ENCODE measurements at regions not wholly inside any gene's neighbourhood (a gene's known extent, or its start where the extent isn't known, plus 50 kb on each side); places are given as distances from the start of the nearest gene placed in this dataset.

DNA sequence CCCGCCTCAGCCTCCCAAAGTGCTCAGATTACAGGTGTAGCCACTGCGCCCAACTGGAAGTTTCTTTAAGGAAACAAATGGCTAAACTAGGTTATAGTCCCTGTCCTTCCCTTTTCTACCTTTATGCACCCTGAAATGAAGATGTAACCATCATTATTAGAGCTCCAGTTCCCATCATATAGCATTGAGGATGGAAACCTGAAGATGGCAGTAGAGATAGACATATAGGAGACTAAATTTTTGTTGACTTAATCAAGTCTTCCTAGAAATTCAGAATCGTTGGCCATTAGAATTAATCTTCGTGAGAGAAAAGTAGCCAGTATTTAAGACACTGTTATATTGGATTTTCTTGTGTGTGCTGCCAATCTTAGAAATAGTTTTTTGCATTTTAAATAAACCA lies 1016.3 kb upstream of the NCAM2 start:
- Histone ChIP-seq H3K27ac (ENCODE audit: low read depth, low read length) (no peak overlapping the region), H3K27me3 (ENCODE audit: insufficient read depth, low read length, poor library complexity, severe bottlenecking) (no peaks in the 10 kb centered on the region), H3K36me3 (ENCODE audit: insufficient read depth, low read length) (no peaks in the 10 kb centered on the region), H3K4me3 (ENCODE audit: low read length) (no peak overlapping the region), H3K9me3 (ENCODE audit: low read length) (no peaks in the 10 kb centered on the region), H3K4me1 (ENCODE audit: insufficient read depth, low read length) (no peaks in the 10 kb centered on the region)
- DNase-seq, result no peak
- Mint-ChIP-seq H3K9me3 (peaks cover under 1 to 17% (median 5%) of the 10 kb centered on the region in 5 donors), H3K4me3 (no peak overlapping the region), H3K27ac (no peak overlapping the region), H3K27me3 (no peaks in the 10 kb centered on the region), H3K4me1 (no peaks in the 10 kb centered on the region), H3K36me3 (no peaks in the 10 kb centered on the region)
- CTCF ChIA-PET, result no interaction called here
- POLR2A ChIA-PET, result no interaction called here

DNA sequence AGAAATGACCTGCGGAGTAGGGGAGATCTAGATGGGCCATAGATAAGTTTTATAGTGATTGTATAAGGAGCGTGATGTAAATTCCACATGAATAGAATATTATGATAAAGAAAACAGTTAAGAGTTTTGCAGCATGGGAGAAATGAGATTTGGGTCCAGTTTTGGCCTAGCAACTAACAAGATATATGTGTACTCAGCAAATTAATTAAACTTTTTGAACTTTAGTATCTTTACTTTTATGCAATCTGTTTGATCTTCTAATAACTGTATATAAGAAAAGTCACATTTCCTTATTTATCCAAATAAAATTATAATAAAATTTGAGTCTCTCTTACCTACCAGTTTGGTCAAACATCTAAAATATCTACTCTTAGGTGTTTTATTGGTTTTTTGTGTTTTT lies 1011.8 kb upstream of the NCAM2 start:
- peaks cover 1 to 32% (median 9%) of the 10 kb centered on the region in 5 donors for H3K9me3 Mint-ChIP-seq
- Histone ChIP-seq H3K27me3 (ENCODE audit: insufficient read depth, low read length, poor library complexity, severe bottlenecking) (no peaks in the 10 kb centered on the region), H3K9me3 (ENCODE audit: low read length) (no peaks in the 10 kb centered on the region), H3K4me1 (ENCODE audit: insufficient read depth, low read length) (no peaks in the 10 kb centered on the region), H3K27ac (ENCODE audit: low read depth, low read length) (no peak overlapping the region), H3K4me3 (ENCODE audit: low read length) (no peak overlapping the region), H3K36me3 (ENCODE audit: insufficient read depth, low read length) (no peaks in the 10 kb centered on the region)
- DNase-seq, result no peak
- H3K27ac Mint-ChIP-seq, result no peak overlapping the region
- ChIA-PET CTCF (no interaction called here), POLR2A (no interaction called here)
- no peaks in the 10 kb centered on the region for H3K36me3 Mint-ChIP-seq
- H3K27me3 Mint-ChIP-seq, result no peaks in the 10 kb centered on the region
- no peak overlapping the region for H3K4me3 Mint-ChIP-seq
- H3K4me1 Mint-ChIP-seq, result no peaks in the 10 kb centered on the region

GRCh38 chr21:19987671-19988070 lies 1010.5 kb upstream of the NCAM2 start:
- POLR2A ChIA-PET, result no interaction called here
- CTCF ChIA-PET, result no interaction called here
- Mint-ChIP-seq H3K27ac (no peak overlapping the region), H3K36me3 (no peaks in the 10 kb centered on the region), H3K27me3 (no peaks in the 10 kb centered on the region), H3K4me3 (no peak overlapping the region), H3K9me3 (peaks cover 1 to 43% (median 12%) of the 10 kb centered on the region in 5 donors), H3K4me1 (no peaks in the 10 kb centered on the region)
- Histone ChIP-seq H3K4me1 (ENCODE audit: insufficient read depth, low read length) (no peaks in the 10 kb centered on the region), H3K4me3 (ENCODE audit: low read length) (no peak overlapping the region), H3K9me3 (ENCODE audit: low read length) (no peaks in the 10 kb centered on the region), H3K27me3 (ENCODE audit: insufficient read depth, low read length, poor library complexity, severe bottlenecking) (no peaks in the 10 kb centered on the region), H3K36me3 (ENCODE audit: insufficient read depth, low read length) (no peaks in the 10 kb centered on the region), H3K27ac (ENCODE audit: low read depth, low read length) (no peak overlapping the region)
- no peak for DNase-seq

GRCh38 chr21:19992540-19992939 lies 1005.7 kb upstream of the NCAM2 start:
- H3K27ac ChIP-seq (ENCODE audit: low read depth, low read length), result no peak overlapping the region
- Mint-ChIP-seq H3K9me3 (peaks cover 5 to 49% (median 16%) of the 10 kb centered on the region in 5 donors), H3K27me3 (no peaks in the 10 kb centered on the region), H3K36me3 (no peaks in the 10 kb centered on the region), H3K27ac (no peak overlapping the region), H3K4me1 (no peaks in the 10 kb centered on the region), H3K4me3 (no peak overlapping the region)
- DNase-seq, result no peak
- no peaks in the 10 kb centered on the region for H3K27me3 ChIP-seq (ENCODE audit: insufficient read depth, low read length, poor library complexity, severe bottlenecking)
- CTCF ChIA-PET, result no interaction called here
- POLR2A ChIA-PET, result no interaction called here
- H3K9me3 ChIP-seq (ENCODE audit: low read length), result no peaks in the 10 kb centered on the region
- no peaks in the 10 kb centered on the region for H3K36me3 ChIP-seq (ENCODE audit: insufficient read depth, low read length)
- no peaks in the 10 kb centered on the region for H3K4me1 ChIP-seq (ENCODE audit: insufficient read depth, low read length)
- H3K4me3 ChIP-seq (ENCODE audit: low read length), result no peak overlapping the region

GRCh38 chr21:19993268-19993667 lies 1004.9 kb upstream of the NCAM2 start:
- H3K9me3 Mint-ChIP-seq, result peaks cover 5 to 48% (median 12%) of the 10 kb centered on the region in 5 donors
- no peaks in the 10 kb centered on the region for H3K4me1 Mint-ChIP-seq
- no peaks in the 10 kb centered on the region for H3K9me3 ChIP-seq (ENCODE audit: low read length)
- H3K27ac ChIP-seq (ENCODE audit: low read depth, low read length), result no peak overlapping the region
- ChIA-PET CTCF (no interaction called here), POLR2A (no interaction called here)
- H3K4me3 Mint-ChIP-seq, result no peak overlapping the region
- no peak for DNase-seq
- H3K36me3 ChIP-seq (ENCODE audit: insufficient read depth, low read length), result no peaks in the 10 kb centered on the region
- no peaks in the 10 kb centered on the region for H3K27me3 Mint-ChIP-seq
- H3K27me3 ChIP-seq (ENCODE audit: insufficient read depth, low read length, poor library complexity, severe bottlenecking), result no peaks in the 10 kb centered on the region
- H3K4me3 ChIP-seq (ENCODE audit: low read length), result no peak overlapping the region
- no peaks in the 10 kb centered on the region for H3K36me3 Mint-ChIP-seq
- H3K27ac Mint-ChIP-seq, result no peak overlapping the region
- H3K4me1 ChIP-seq (ENCODE audit: insufficient read depth, low read length), result no peaks in the 10 kb centered on the region

GRCh38 chr21:19995253-19995652 lies 1003.0 kb upstream of the NCAM2 start:
- Mint-ChIP-seq H3K4me1 (no peaks in the 10 kb centered on the region), H3K27me3 (no peaks in the 10 kb centered on the region), H3K27ac (no peak overlapping the region), H3K9me3 (peaks cover 7 to 40% (median 14%) of the 10 kb centered on the region in 5 donors), H3K4me3 (no peak overlapping the region), H3K36me3 (no peaks in the 10 kb centered on the region)
- Histone ChIP-seq H3K9me3 (ENCODE audit: low read length) (no peaks in the 10 kb centered on the region), H3K27me3 (ENCODE audit: insufficient read depth, low read length, poor library complexity, severe bottlenecking) (no peaks in the 10 kb centered on the region), H3K27ac (ENCODE audit: low read depth, low read length) (no peak overlapping the region), H3K36me3 (ENCODE audit: insufficient read depth, low read length) (no peaks in the 10 kb centered on the region), H3K4me1 (ENCODE audit: insufficient read depth, low read length) (no peaks in the 10 kb centered on the region), H3K4me3 (ENCODE audit: low read length) (no peak overlapping the region)
- POLR2A ChIA-PET, result no interaction called here
- CTCF ChIA-PET, result no interaction called here
- DNase-seq, result no peak

DNA sequence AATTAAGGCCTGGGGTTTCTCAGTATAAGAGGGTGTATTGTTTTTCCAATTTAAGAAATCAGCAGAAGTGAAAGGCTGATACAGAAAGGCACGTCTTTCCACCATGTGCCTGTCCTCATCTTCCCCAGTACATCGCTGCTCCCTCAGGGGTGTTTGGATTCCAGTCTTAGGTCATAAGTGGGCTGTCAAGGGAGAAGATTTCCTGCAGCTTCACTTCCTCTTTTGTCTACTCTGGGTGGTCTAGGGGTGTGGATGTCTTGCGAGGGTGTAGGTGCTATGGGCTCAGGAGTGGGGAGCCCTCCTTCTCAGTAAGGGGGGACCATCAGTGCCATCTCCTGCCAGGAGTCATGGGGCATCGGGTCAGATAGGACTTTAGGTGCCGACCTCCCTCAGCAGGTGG lies 999.8 kb upstream of the NCAM2 start:
- DNase-seq, result no peak
- Mint-ChIP-seq H3K27ac (no peak overlapping the region), H3K27me3 (no peaks in the 10 kb centered on the region), H3K4me1 (no peaks in the 10 kb centered on the region), H3K36me3 (no peaks in the 10 kb centered on the region), H3K9me3 (peaks cover 5 to 33% (median 9%) of the 10 kb centered on the region in 5 donors), H3K4me3 (no peak overlapping the region)
- H3K27me3 ChIP-seq (ENCODE audit: insufficient read depth, low read length, poor library complexity, severe bottlenecking), result no peaks in the 10 kb centered on the region
- H3K4me3 ChIP-seq (ENCODE audit: low read length), result no peak overlapping the region
- no peaks in the 10 kb centered on the region for H3K4me1 ChIP-seq (ENCODE audit: insufficient read depth, low read length)
- CTCF ChIA-PET, result no interaction called here
- no peaks in the 10 kb centered on the region for H3K9me3 ChIP-seq (ENCODE audit: low read length)
- no peak overlapping the region for H3K27ac ChIP-seq (ENCODE audit: low read depth, low read length)
- no peaks in the 10 kb centered on the region for H3K36me3 ChIP-seq (ENCODE audit: insufficient read depth, low read length)
- POLR2A ChIA-PET, result no interaction called here

- Histone ChIP-seq H3K36me3 (ENCODE audit: insufficient read depth, low read length) (no peaks in the 10 kb centered on the region), H3K27me3 (ENCODE audit: insufficient read depth, low read length, poor library complexity, severe bottlenecking) (no peaks in the 10 kb centered on the region), H3K27ac (ENCODE audit: low read depth, low read length) (no peak overlapping the region), H3K9me3 (ENCODE audit: low read length) (no peaks in the 10 kb centered on the region), H3K4me3 (ENCODE audit: low read length) (no peak overlapping the region), H3K4me1 (ENCODE audit: insufficient read depth, low read length) (no peaks in the 10 kb centered on the region)
- no peak overlapping the region for H3K4me3 Mint-ChIP-seq
- H3K27ac Mint-ChIP-seq, result no peak overlapping the region
- no peaks in the 10 kb centered on the region for H3K36me3 Mint-ChIP-seq
- H3K9me3 Mint-ChIP-seq, result peaks cover 5 to 33% (median 12%) of the 10 kb centered on the region in 5 donors
- no peaks in the 10 kb centered on the region for H3K4me1 Mint-ChIP-seq
- CTCF ChIA-PET, result no interaction called here
- H3K27me3 Mint-ChIP-seq, result no peaks in the 10 kb centered on the region
- POLR2A ChIA-PET, result no interaction called here
- DNase-seq, result peak in 1 of 5 donors; percentile 0
Measured at GRCh38 chr21:19999369-20000272, 998.6 kb upstream of the NCAM2 start.
